KOPT-K1 (cell line): ENCODE measurements at regions not wholly inside any gene's neighbourhood (a gene's known extent, or its start where the extent isn't known, plus 50 kb on each side); places are given as distances from the start of the nearest gene placed in this dataset.
"Not testable (repeated sequence)": the region's sequence is repeated elsewhere in the genome, so short reads cannot be mapped to it uniquely, and the experiment has no call there.

ENCODE experiments used
- H3K27ac ChIP-seq: fragments of 200-600 bp; sonication (generic); 2 replicates; pipeline ENCODE4 v1.5.1; 2016; ENCODE audit warnings: antibody characterized with exemption, mild to moderate bottlenecking, low read depth, low read length; ENCODE audit not compliant: poor library complexity, severe bottlenecking
- H3K36me3 ChIP-seq: fragments of 200-600 bp; sonication (generic); 2 replicates; pipeline ENCODE4 v1.5.1; 2017; ENCODE audit warnings: antibody characterized with exemption, mild to moderate bottlenecking, low read length, moderate library complexity; ENCODE audit not compliant: insufficient read depth
- H3K9me3 ChIP-seq: fragments of 200-600 bp; sonication (generic); 2 replicates; pipeline ENCODE4 v1.5.1; 2017; ENCODE audit warnings: antibody characterized with exemption, low read length, mild to moderate bottlenecking; ENCODE audit not compliant: insufficient read depth, poor library complexity, severe bottlenecking

- Histone ChIP-seq H3K9me3 (no peaks in the 10 kb centered on the region), H3K36me3 (peaks cover 36% of the 10 kb centered on the region), H3K27ac (peak overlapping the region; percentile 88)
Observed at GRCh38 chr17:77087650-77088454, 52.9 kb upstream of the SEC14L1 start.

- peak overlapping the region; percentile 88 for H3K27ac ChIP-seq
- no peaks in the 10 kb centered on the region for H3K9me3 ChIP-seq
- peaks cover 43% of the 10 kb centered on the region for H3K36me3 ChIP-seq
Observed at GRCh38 chr17:77088455-77089123, 52.2 kb upstream of the SEC14L1 start.

- H3K27ac ChIP-seq, result peak overlapping the region; percentile 88
- no peaks in the 10 kb centered on the region for H3K9me3 ChIP-seq
- peaks cover 48% of the 10 kb centered on the region for H3K36me3 ChIP-seq
Observed at GRCh38 chr17:77089124-77089490, 51.7 kb upstream of the SEC14L1 start.

GRCh38 chr17:77089949-77090348 is 50.8 kb upstream of the SEC14L1 start:
- not testable (repeated sequence) for H3K9me3 ChIP-seq, H3K27ac ChIP-seq
- peaks cover 57% of the 10 kb centered on the region for H3K36me3 ChIP-seq

GRCh38 chr17:77090476-77090875 is 50.3 kb upstream of the SEC14L1 start:
- H3K27ac ChIP-seq, result no peak overlapping the region
- H3K36me3 ChIP-seq, result peaks cover 62% of the 10 kb centered on the region
- no peaks in the 10 kb centered on the region for H3K9me3 ChIP-seq
